Type B pancreatic cell (in vitro differentiated cells): ENCODE measurements at regions not wholly inside any gene's neighbourhood (a gene's known extent, or its start where the extent isn't known, plus 50 kb on each side); places are given as distances from the start of the nearest gene placed in this dataset.

Experiments
- DNase-seq: peaks from one replicate; pipeline ENCODE4 v3.0.0; 2021; ENCODE audit warnings: mixed read lengths; ENCODE audit not compliant: unreplicated experiment; ENCODE audit errors: extremely low spot score
- H3K27ac Mint-ChIP-seq: 2 replicates; pipeline ENCODE4 v1.8.0; 2021; ENCODE audit warnings: mild to moderate bottlenecking, mixed read lengths
- H3K27me3 Mint-ChIP-seq: 2 replicates; pipeline ENCODE4 v1.8.0; 2021; ENCODE audit warnings: mixed read lengths
- H3K36me3 Mint-ChIP-seq: 2 replicates; pipeline ENCODE4 v1.8.0; 2021; ENCODE audit warnings: mixed read lengths
- H3K4me1 Mint-ChIP-seq: one replicate; pipeline ENCODE4 v1.8.0; 2021; ENCODE audit warnings: mixed read lengths; ENCODE audit not compliant: unreplicated experiment
- H3K4me3 Mint-ChIP-seq: 2 replicates; pipeline ENCODE4 v1.8.0; 2021; ENCODE audit warnings: mild to moderate bottlenecking, mixed read lengths
- H3K9me3 Mint-ChIP-seq: 2 replicates; pipeline ENCODE4 v1.8.0; 2021; ENCODE audit warnings: mixed read lengths
- TF ChIP-seq, protein P1 (sequence below): fragments of 200-600 bp; sonication (generic); conservative IDR thresholded peaks from 2 replicates; pipeline ENCODE4 v1.5.0; 2021; ENCODE audit warnings: antibody characterized with exemption, mild to moderate bottlenecking

- Mint-ChIP-seq H3K4me3 (no peak overlapping the region), H3K36me3 (no peaks in the 10 kb centered on the region), H3K9me3 (no peaks in the 10 kb centered on the region), H3K4me1 (peaks cover 9% of the 10 kb centered on the region), H3K27me3 (no peaks in the 10 kb centered on the region), H3K27ac (peak overlapping the region; percentile 41)
- no peak for DNase-seq
- TF ChIP-seq, protein P1, sequence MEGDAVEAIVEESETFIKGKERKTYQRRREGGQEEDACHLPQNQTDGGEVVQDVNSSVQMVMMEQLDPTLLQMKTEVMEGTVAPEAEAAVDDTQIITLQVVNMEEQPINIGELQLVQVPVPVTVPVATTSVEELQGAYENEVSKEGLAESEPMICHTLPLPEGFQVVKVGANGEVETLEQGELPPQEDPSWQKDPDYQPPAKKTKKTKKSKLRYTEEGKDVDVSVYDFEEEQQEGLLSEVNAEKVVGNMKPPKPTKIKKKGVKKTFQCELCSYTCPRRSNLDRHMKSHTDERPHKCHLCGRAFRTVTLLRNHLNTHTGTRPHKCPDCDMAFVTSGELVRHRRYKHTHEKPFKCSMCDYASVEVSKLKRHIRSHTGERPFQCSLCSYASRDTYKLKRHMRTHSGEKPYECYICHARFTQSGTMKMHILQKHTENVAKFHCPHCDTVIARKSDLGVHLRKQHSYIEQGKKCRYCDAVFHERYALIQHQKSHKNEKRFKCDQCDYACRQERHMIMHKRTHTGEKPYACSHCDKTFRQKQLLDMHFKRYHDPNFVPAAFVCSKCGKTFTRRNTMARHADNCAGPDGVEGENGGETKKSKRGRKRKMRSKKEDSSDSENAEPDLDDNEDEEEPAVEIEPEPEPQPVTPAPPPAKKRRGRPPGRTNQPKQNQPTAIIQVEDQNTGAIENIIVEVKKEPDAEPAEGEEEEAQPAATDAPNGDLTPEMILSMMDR = no peak
Measured at GRCh38 chr21:43304206-43304605, 122.7 kb downstream of the SIK1 start.

GRCh38 chr21:43303275-43304178 is 123.4 kb downstream of the SIK1 start:
- Mint-ChIP-seq H3K4me1 (peaks cover 16% of the 10 kb centered on the region), H3K36me3 (no peaks in the 10 kb centered on the region), H3K27ac (peak overlapping the region; percentile 41), H3K4me3 (no peak overlapping the region), H3K9me3 (no peaks in the 10 kb centered on the region), H3K27me3 (no peaks in the 10 kb centered on the region)
- TF ChIP-seq, protein P1 = no peak
- no peak for DNase-seq

DNA sequence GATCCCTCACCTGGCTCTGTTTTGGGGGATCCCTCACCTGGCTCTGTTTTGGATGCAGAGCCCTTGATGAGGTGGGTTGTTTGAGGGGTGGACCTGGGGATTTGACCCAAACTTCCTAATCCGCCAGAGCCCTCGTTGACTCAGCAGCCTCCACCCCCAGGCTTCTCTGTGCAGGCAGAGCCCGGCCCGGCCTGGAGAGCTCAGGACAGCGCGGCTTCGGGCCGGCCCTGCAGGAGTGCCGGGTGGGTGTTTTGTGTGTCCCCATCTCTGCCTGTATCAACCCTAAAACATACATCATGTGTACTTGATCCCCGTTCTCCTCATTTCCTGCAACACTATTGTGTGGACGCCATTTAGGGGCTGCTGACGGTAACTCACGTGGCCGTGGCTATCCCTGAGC is 124.2 kb downstream of the SIK1 start:
- H3K4me1 Mint-ChIP-seq = peaks cover 17% of the 10 kb centered on the region
- H3K9me3 Mint-ChIP-seq = no peaks in the 10 kb centered on the region
- TF ChIP-seq, protein P1 = no peak
- H3K27me3 Mint-ChIP-seq = no peaks in the 10 kb centered on the region
- H3K27ac Mint-ChIP-seq = no peak overlapping the region
- DNase-seq = no peak
- no peak overlapping the region for H3K4me3 Mint-ChIP-seq
- H3K36me3 Mint-ChIP-seq = no peaks in the 10 kb centered on the region

GRCh38 chr21:43302062-43302700 is 124.8 kb downstream of the SIK1 start:
- Mint-ChIP-seq H3K4me1 (peaks cover 17% of the 10 kb centered on the region), H3K36me3 (no peaks in the 10 kb centered on the region), H3K4me3 (no peak overlapping the region), H3K9me3 (no peaks in the 10 kb centered on the region), H3K27ac (no peak overlapping the region), H3K27me3 (no peaks in the 10 kb centered on the region)
- TF ChIP-seq, protein P1 = no peak
- DNase-seq = no peak

DNA sequence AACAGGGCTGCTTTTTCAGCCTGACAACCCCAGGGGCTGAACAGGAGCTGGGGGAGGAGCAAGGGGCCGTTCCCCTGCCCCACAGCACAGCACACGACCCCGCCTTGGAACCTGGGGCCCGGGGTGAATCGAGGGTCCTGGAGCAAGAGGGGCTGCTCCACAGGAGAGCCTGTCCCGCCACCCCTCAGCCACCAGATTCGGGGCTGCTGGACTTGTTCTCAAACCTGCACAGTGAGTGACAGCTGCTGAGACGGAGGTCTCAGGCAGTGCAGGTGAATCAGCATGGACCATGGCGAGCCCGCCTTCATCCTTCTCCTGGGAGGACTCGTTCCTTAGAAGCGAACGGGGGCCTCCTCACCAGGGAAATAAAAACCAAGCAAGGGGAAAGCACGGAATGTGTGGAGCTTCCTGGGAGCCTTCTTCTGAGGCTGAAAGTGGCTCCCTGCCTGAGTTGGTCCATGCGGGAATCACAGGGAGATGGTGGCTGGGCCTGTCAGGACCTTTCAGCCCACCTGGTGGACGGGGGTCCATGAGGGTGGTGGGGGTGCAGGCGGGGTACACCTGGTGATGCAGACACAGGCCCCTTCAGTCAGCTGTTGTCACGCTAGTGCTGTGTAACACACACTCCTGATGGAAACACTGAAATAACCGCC is 125.4 kb downstream of the SIK1 start:
- TF ChIP-seq, protein P1 = no peak
- H3K27ac Mint-ChIP-seq = no peak overlapping the region

More for the DNA sequence above, 125.4 kb downstream of the SIK1 start:
- H3K9me3 Mint-ChIP-seq = no peaks in the 10 kb centered on the region
- no peaks in the 10 kb centered on the region for H3K27me3 Mint-ChIP-seq
- peaks cover 17% of the 10 kb centered on the region for H3K4me1 Mint-ChIP-seq
- no peak for DNase-seq
- H3K36me3 Mint-ChIP-seq = no peaks in the 10 kb centered on the region
- H3K4me3 Mint-ChIP-seq = no peak overlapping the region
